ENCODE measurements at regions not wholly inside any gene's neighbourhood (a gene's known extent, or its start where the extent isn't known, plus 50 kb on each side); places are given as distances from the start of the nearest gene placed in this dataset.

- H3K4me1 ChIP-seq, result no peaks in the 10 kb centered on the region
- H3K27me3 ChIP-seq, result no peaks in the 10 kb centered on the region
- H3K27ac ChIP-seq, result no peak overlapping the region
- intact Hi-C loops (cut with DNase I), result no loop called here
- TF ChIP-seq POLR2AphosphoS5 (IDR thresholded peaks at IDR 0.05; ENCODE audit: insufficient read depth in 1 of 2, low read depth in 1 of 2), result no peak
- TF ChIP-seq CTCF (IDR thresholded peaks at IDR 0.05), result no peak
- no peak for TF ChIP-seq POLR2A (IDR thresholded peaks at IDR 0.05)
- no peaks in the 10 kb centered on the region for H3K36me3 ChIP-seq
- no peak overlapping the region for H3K4me3 ChIP-seq
- no peaks in the 10 kb centered on the region for H3K9me3 ChIP-seq
- DNase-seq (ENCODE audit: extremely low spot score in 2 of 2), result no peak
Observed at GRCh38 chr2:12083713-12084419, 337.4 kb downstream of the LPIN1 start.

GRCh38 chr2:12087175-12087574 is 340.7 kb downstream of the LPIN1 start:
- H3K27ac ChIP-seq, result no peak overlapping the region
- TF ChIP-seq POLR2AphosphoS5 (IDR thresholded peaks at IDR 0.05; ENCODE audit: insufficient read depth in 1 of 2, low read depth in 1 of 2) (no peak), CTCF (IDR thresholded peaks at IDR 0.05) (no peak), POLR2A (IDR thresholded peaks at IDR 0.05) (no peak)
- H3K36me3 ChIP-seq, result no peaks in the 10 kb centered on the region
- no peaks in the 10 kb centered on the region for H3K27me3 ChIP-seq
- H3K4me3 ChIP-seq, result no peak overlapping the region
- H3K4me1 ChIP-seq, result no peaks in the 10 kb centered on the region
- no peak for DNase-seq (ENCODE audit: extremely low spot score in 2 of 2)
- intact Hi-C loops (cut with DNase I), result no loop called here
- no peaks in the 10 kb centered on the region for H3K9me3 ChIP-seq

GRCh38 chr2:12087671-12088380 is 341.4 kb downstream of the LPIN1 start:
- DNase-seq (ENCODE audit: extremely low spot score in 2 of 2), result no peak
- Histone ChIP-seq H3K9me3 (no peaks in the 10 kb centered on the region), H3K27ac (no peak overlapping the region), H3K36me3 (no peaks in the 10 kb centered on the region), H3K4me3 (no peak overlapping the region), H3K4me1 (no peaks in the 10 kb centered on the region), H3K27me3 (no peaks in the 10 kb centered on the region)
- intact Hi-C loops (cut with DNase I), result no loop called here
- TF ChIP-seq POLR2A (IDR thresholded peaks at IDR 0.05) (no peak), POLR2AphosphoS5 (IDR thresholded peaks at IDR 0.05; ENCODE audit: insufficient read depth in 1 of 2, low read depth in 1 of 2) (no peak), CTCF (IDR thresholded peaks at IDR 0.05) (no peak)

GRCh38 chr2:12089001-12089400 is 342.6 kb downstream of the LPIN1 start:
- Histone ChIP-seq H3K36me3 (no peaks in the 10 kb centered on the region), H3K9me3 (no peaks in the 10 kb centered on the region), H3K4me3 (no peak overlapping the region), H3K27ac (no peak overlapping the region), H3K27me3 (no peaks in the 10 kb centered on the region), H3K4me1 (no peaks in the 10 kb centered on the region)
- intact Hi-C loops (cut with DNase I), result no loop called here
- no peak for DNase-seq (ENCODE audit: extremely low spot score in 2 of 2)
- TF ChIP-seq POLR2A (IDR thresholded peaks at IDR 0.05) (no peak), POLR2AphosphoS5 (IDR thresholded peaks at IDR 0.05; ENCODE audit: insufficient read depth in 1 of 2, low read depth in 1 of 2) (no peak), CTCF (IDR thresholded peaks at IDR 0.05) (no peak)

GRCh38 chr2:12089496-12089895 is 343.1 kb downstream of the LPIN1 start:
- intact Hi-C loops (cut with DNase I), result no loop called here
- DNase-seq (ENCODE audit: extremely low spot score in 2 of 2), result no peak
- TF ChIP-seq CTCF (IDR thresholded peaks at IDR 0.05) (no peak), POLR2A (IDR thresholded peaks at IDR 0.05) (no peak), POLR2AphosphoS5 (IDR thresholded peaks at IDR 0.05; ENCODE audit: insufficient read depth in 1 of 2, low read depth in 1 of 2) (no peak)
- H3K9me3 ChIP-seq, result no peaks in the 10 kb centered on the region
- no peak overlapping the region for H3K4me3 ChIP-seq
- no peaks in the 10 kb centered on the region for H3K4me1 ChIP-seq
- H3K36me3 ChIP-seq, result no peaks in the 10 kb centered on the region
- H3K27ac ChIP-seq, result no peak overlapping the region
- no peaks in the 10 kb centered on the region for H3K27me3 ChIP-seq
